ENCODE measurements at regions not wholly inside any gene's neighbourhood (a gene's known extent, or its start where the extent isn't known, plus 50 kb on each side); places are given as distances from the start of the nearest gene placed in this dataset.

DNA sequence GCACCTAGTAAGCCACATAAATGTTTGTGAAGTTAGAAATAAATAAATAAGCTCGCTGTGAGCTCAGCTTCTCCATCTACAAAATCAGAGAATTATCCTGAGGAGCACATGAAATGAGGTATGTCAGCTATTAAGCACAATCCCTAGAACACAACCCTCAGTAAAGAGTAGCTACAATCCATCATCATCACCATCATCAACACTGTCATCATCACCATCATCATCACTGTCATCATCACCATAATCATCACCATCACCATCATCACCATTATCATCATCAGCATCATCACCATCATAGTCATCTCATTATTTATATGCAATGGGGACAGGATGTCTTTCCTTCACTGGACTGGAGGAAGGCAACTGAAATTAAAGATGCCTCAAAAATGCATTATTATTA is 189.6 kb downstream of the NPHP4 start:
- no peak for DNase-seq (ENCODE audit: extremely low spot score)
- no peak for TF ChIP-seq L3MBTL2 (conservative IDR thresholded peaks at IDR 0.05)
- TF ChIP-seq HDGF (IDR thresholded peaks at IDR 0.05; ENCODE audit: borderline replicate concordance), result no peak
- no peak for TF ChIP-seq FOXK2 (IDR thresholded peaks at IDR 0.05)
- TF ChIP-seq ZNF384 (IDR thresholded peaks at IDR 0.05), result no peak
- no peak for TF ChIP-seq CTBP1 (IDR thresholded peaks at IDR 0.05; ENCODE audit: borderline replicate concordance)
- no peak for TF ChIP-seq ELF4 (IDR thresholded peaks at IDR 0.05)
- no peak for TF ChIP-seq FOXA1 (IDR thresholded peaks at IDR 0.05)
- no peak for TF ChIP-seq NFRKB (IDR thresholded peaks at IDR 0.05)
- TF ChIP-seq, protein P1, sequence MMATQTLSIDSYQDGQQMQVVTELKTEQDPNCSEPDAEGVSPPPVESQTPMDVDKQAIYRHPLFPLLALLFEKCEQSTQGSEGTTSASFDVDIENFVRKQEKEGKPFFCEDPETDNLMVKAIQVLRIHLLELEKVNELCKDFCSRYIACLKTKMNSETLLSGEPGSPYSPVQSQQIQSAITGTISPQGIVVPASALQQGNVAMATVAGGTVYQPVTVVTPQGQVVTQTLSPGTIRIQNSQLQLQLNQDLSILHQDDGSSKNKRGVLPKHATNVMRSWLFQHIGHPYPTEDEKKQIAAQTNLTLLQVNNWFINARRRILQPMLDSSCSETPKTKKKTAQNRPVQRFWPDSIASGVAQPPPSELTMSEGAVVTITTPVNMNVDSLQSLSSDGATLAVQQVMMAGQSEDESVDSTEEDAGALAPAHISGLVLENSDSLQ (IDR thresholded peaks at IDR 0.05), result no peak
- TF ChIP-seq SUZ12 (IDR thresholded peaks at IDR 0.05), result no peak
- TF ChIP-seq SP1 (IDR thresholded peaks at IDR 0.05), result no peak
- TF ChIP-seq LEF1 (IDR thresholded peaks at IDR 0.05; ENCODE audit: borderline replicate concordance), result no peak
- no peak for TF ChIP-seq TARDBP (IDR thresholded peaks at IDR 0.05)
- TF ChIP-seq FOXM1 (IDR thresholded peaks at IDR 0.05; ENCODE audit: borderline replicate concordance), result no peak
- ChIA-PET CTCF (no interaction called here), POLR2A (no interaction called here)

DNA sequence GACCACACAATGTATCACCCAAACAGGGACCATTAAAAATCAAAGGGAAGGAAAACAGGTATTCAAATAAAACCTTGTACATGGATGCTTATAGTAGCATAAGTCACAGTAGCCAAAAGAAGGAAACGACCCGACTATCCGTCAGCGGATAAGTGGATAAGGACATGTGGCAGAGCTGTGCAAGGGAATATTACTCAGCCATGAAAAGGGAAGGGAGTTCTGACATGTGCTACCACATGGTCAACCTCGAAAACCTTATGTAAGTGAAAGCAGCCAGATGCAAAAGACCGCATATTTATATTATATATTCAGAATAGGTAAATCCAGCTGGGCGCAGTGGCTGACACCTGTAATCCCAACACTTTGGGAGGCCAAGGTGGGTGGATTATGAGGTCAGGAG is 193.3 kb downstream of the NPHP4 start:
- no peak for DNase-seq (ENCODE audit: extremely low spot score)
- ChIA-PET CTCF (no interaction called here), POLR2A (no interaction called here)
- TF ChIP-seq BHLHE40 (IDR thresholded peaks at IDR 0.05; ENCODE audit: borderline replicate concordance) (no peak), HDGF (IDR thresholded peaks at IDR 0.05; ENCODE audit: borderline replicate concordance) (no peak), TARDBP (IDR thresholded peaks at IDR 0.05) (no peak), FOXK2 (IDR thresholded peaks at IDR 0.05) (no peak), FOXA1 (IDR thresholded peaks at IDR 0.05) (no peak), NFRKB (IDR thresholded peaks at IDR 0.05) (no peak), ARNT (IDR thresholded peaks at IDR 0.05) (no peak), SP1 (IDR thresholded peaks at IDR 0.05) (no peak), CTBP1 (IDR thresholded peaks at IDR 0.05; ENCODE audit: borderline replicate concordance) (no peak), L3MBTL2 (conservative IDR thresholded peaks at IDR 0.05) (no peak), SUZ12 (IDR thresholded peaks at IDR 0.05) (no peak), FOXM1 (IDR thresholded peaks at IDR 0.05; ENCODE audit: borderline replicate concordance) (no peak)

DNA sequence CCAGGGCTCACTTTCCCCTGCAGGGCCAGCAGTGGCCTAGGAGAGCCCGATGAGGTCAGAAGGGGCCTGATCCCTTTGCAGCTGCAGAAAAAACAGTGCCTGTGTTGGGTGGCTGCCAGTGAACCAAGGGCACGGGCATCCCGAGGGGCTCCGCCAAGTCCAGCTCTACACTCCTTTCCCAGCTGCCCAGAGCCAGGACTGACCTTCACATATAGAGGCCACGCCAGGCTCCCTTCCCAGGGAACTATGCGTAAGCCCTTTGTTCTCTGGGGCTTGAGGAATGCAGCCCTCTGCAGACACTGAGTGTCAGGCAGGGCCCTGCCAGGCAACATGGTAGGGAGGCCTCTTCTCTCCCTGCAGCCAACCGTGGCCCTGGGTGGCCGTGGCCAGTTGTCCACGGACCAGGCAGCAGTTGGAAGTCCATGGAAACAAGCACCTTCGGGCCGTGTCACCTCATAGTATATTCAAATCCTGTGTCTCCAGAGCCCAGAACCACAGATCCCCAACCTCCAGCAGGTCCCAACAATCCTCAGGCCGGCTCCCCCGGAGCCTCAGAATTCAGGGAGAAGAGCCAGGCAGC is 194.0 kb downstream of the NPHP4 start:
- no peak for DNase-seq (ENCODE audit: extremely low spot score)
- ChIA-PET POLR2A (no interaction called here), CTCF (no interaction called here)
- TF ChIP-seq HDGF (IDR thresholded peaks at IDR 0.05; ENCODE audit: borderline replicate concordance), result no peak
- TF ChIP-seq BHLHE40 (IDR thresholded peaks at IDR 0.05; ENCODE audit: borderline replicate concordance), result no peak
- TF ChIP-seq ZNF384 (IDR thresholded peaks at IDR 0.05), result no peak
- no peak for TF ChIP-seq L3MBTL2 (conservative IDR thresholded peaks at IDR 0.05)

DNA sequence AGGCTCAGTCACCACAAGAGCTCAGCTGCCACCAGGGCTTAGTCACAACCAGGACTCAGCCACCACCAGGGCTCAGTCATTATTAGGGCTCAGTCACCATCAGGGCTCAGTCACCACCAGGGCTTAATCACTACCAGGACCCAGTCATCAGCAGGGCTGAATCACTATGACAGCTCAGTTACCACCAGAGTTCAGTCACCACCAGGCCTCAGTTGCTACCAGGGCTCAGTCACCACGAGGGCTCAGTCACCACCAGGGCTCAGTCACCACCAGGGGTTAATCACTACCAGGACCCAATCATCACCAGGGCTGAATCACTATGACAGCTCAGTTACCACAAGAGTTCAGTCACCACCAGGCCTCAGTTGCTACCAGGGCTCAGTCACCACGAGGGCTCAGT is 196.2 kb downstream of the NPHP4 start:
- TF ChIP-seq L3MBTL2 (conservative IDR thresholded peaks at IDR 0.05) (no peak), SUZ12 (IDR thresholded peaks at IDR 0.05) (no peak)
- ChIA-PET CTCF (no interaction called here), POLR2A (no interaction called here)
- DNase-seq (ENCODE audit: extremely low spot score), result no peak

DNA sequence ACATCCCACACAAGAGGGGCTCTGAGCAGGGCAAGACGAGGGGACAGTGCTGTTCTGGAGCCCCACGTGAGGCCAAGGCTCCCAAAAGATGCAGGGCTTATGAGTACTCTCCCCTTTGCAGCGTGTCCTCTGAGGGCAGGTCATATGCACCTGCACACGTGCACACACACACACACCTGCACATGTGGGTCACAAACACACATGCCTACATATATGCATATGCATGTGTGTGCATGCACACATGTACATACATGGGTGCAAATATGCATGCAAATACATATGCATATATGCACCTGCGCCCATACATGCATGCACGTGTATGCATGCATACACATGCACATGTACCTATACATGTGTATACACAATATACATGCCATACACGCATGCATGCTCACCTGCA is 197.9 kb downstream of the NPHP4 start:
- POLR2A ChIA-PET, result no interaction called here
- no peak for TF ChIP-seq L3MBTL2 (conservative IDR thresholded peaks at IDR 0.05)
- TF ChIP-seq FOXA1 (IDR thresholded peaks at IDR 0.05), result no peak
- TF ChIP-seq HDGF (IDR thresholded peaks at IDR 0.05; ENCODE audit: borderline replicate concordance), result no peak
- TF ChIP-seq FOXM1 (IDR thresholded peaks at IDR 0.05; ENCODE audit: borderline replicate concordance), result no peak
- TF ChIP-seq FOXK2 (IDR thresholded peaks at IDR 0.05), result no peak
- TF ChIP-seq CTBP1 (IDR thresholded peaks at IDR 0.05; ENCODE audit: borderline replicate concordance), result no peak
- no peak for TF ChIP-seq ARNT (IDR thresholded peaks at IDR 0.05)
- no peak for TF ChIP-seq ELF4 (IDR thresholded peaks at IDR 0.05)
- TF ChIP-seq SUZ12 (IDR thresholded peaks at IDR 0.05), result no peak
- CTCF ChIA-PET, result no interaction called here
- no peak for DNase-seq (ENCODE audit: extremely low spot score)

DNA sequence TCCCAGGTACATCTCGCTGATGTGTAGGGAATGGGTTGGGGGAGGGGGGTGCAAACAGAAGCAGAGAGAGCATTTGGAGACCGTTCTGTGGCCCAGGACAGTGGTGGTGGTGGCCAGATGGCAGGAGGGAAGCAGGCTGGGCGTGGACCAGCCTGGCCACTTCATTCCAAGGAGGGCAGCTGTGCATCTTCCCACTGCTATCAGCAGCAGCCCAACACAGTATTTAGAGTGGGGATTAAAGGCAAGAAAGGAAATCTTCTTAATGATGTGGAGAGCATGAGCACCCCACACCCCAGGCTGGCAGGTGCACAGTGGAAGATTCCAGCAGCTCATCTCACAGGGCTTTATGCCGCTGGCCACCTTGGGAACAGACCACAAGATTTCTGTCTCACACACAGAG is 198.7 kb downstream of the NPHP4 start:
- ChIA-PET POLR2A (no interaction called here), CTCF (no interaction called here)
- TF ChIP-seq TARDBP (IDR thresholded peaks at IDR 0.05) (no peak), LEF1 (IDR thresholded peaks at IDR 0.05; ENCODE audit: borderline replicate concordance) (no peak), CTBP1 (IDR thresholded peaks at IDR 0.05; ENCODE audit: borderline replicate concordance) (no peak), FOXM1 (IDR thresholded peaks at IDR 0.05; ENCODE audit: borderline replicate concordance) (no peak), NFRKB (IDR thresholded peaks at IDR 0.05) (no peak), SP1 (IDR thresholded peaks at IDR 0.05) (no peak)
- DNase-seq (ENCODE audit: extremely low spot score), result no peak

DNA sequence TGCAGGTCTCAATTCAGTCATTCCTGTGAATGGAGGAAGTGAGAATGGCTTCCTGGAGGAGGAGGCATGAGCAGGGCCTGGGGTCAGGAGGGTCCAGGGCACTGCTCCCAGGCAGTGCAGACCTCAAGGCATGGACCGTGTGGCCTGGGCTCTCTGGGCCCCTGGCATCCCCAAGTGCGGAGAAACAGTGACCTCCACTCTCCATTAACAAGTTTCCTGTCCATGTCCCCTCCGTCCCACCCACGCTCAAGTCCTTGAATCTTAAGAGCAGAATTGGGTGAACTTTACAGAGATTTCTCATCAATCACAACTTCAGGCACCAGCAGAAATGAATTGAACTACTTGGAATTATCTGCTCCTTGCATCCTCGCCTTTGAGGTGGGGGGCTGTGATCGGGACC is 211.1 kb downstream of the NPHP4 start:
- DNase-seq (ENCODE audit: extremely low spot score), result no peak
- POLR2A ChIA-PET, result no interaction called here

More for the DNA sequence above, 211.1 kb downstream of the NPHP4 start:
- no peak for TF ChIP-seq ARNT (IDR thresholded peaks at IDR 0.05)
- no peak for TF ChIP-seq FOXK2 (IDR thresholded peaks at IDR 0.05)
- TF ChIP-seq FOXA1 (IDR thresholded peaks at IDR 0.05), result no peak
- TF ChIP-seq BHLHE40 (IDR thresholded peaks at IDR 0.05; ENCODE audit: borderline replicate concordance), result no peak
- TF ChIP-seq L3MBTL2 (conservative IDR thresholded peaks at IDR 0.05), result no peak
- no peak for TF ChIP-seq LEF1 (IDR thresholded peaks at IDR 0.05; ENCODE audit: borderline replicate concordance)
- TF ChIP-seq, protein P1 (IDR thresholded peaks at IDR 0.05), result no peak
- TF ChIP-seq SP1 (IDR thresholded peaks at IDR 0.05), result no peak
- no peak for TF ChIP-seq NFRKB (IDR thresholded peaks at IDR 0.05)
- no peak for TF ChIP-seq TARDBP (IDR thresholded peaks at IDR 0.05)
- no peak for TF ChIP-seq SUZ12 (IDR thresholded peaks at IDR 0.05)
- TF ChIP-seq CTBP1 (IDR thresholded peaks at IDR 0.05; ENCODE audit: borderline replicate concordance), result no peak
- TF ChIP-seq HDGF (IDR thresholded peaks at IDR 0.05; ENCODE audit: borderline replicate concordance), result no peak
- no peak for TF ChIP-seq ZNF384 (IDR thresholded peaks at IDR 0.05)
- TF ChIP-seq ELF4 (IDR thresholded peaks at IDR 0.05), result no peak
- TF ChIP-seq FOXM1 (IDR thresholded peaks at IDR 0.05; ENCODE audit: borderline replicate concordance), result no peak
- CTCF ChIA-PET, result no interaction called here

Data from HEK293T (cell line).